Smooth muscle cell (in vitro differentiated cells): ENCODE measurements at regions not wholly inside any gene's neighbourhood (a gene's known extent, or its start where the extent isn't known, plus 50 kb on each side); places are given as distances from the start of the nearest gene placed in this dataset.

Experiments used
- DNase-seq: peaks from one replicate; lab custom pipeline; 2025; ENCODE audit not compliant: unreplicated experiment; lab: John Stamatoyannopoulos, UW
- H2AFZ ChIP-seq: fragments of 200-600 bp; sonication (generic); 2 replicates; pipeline ENCODE4 v1.6.0; 2016; ENCODE audit warnings: antibody characterized with exemption, low read depth, mild to moderate bottlenecking
- H3F3A ChIP-seq: fragments of 200-600 bp; sonication (generic); 2 replicates; pipeline ENCODE4 v1.6.0; 2017; ENCODE audit warnings: antibody characterized with exemption, low read depth
- H3K27ac ChIP-seq: fragments of 200-600 bp; sonication (generic); 2 replicates; pipeline ENCODE4 v1.5.1; 2016; ENCODE audit warnings: low read depth, mild to moderate bottlenecking
- H3K27me3 ChIP-seq: fragments of 200-600 bp; sonication (generic); 2 replicates; pipeline ENCODE4 v1.6.1; 2016; ENCODE audit warnings: low read depth, mild to moderate bottlenecking
- H3K36me3 ChIP-seq: fragments of 200-600 bp; sonication (generic); 2 replicates; pipeline ENCODE4 v1.5.1; 2016; ENCODE audit warnings: low read depth
- H3K4me1 ChIP-seq: fragments of 200-600 bp; sonication (generic); 2 replicates; pipeline ENCODE4 v1.5.1; 2016; ENCODE audit warnings: low read depth
- H3K4me2 ChIP-seq: fragments of 200-600 bp; sonication (generic); 2 replicates; pipeline ENCODE4 v1.6.0; 2016; ENCODE audit warnings: mild to moderate bottlenecking
- H3K4me3 ChIP-seq: fragments of 200-600 bp; sonication (generic); 2 replicates; pipeline ENCODE4 v1.5.1; 2016; ENCODE audit warnings: mild to moderate bottlenecking
- H3K79me2 ChIP-seq: fragments of 200-600 bp; sonication (generic); 2 replicates; pipeline ENCODE4 v1.6.0; 2016; ENCODE audit warnings: low read depth, mild to moderate bottlenecking
- H3K9ac ChIP-seq: fragments of 200-600 bp; sonication (generic); 2 replicates; pipeline ENCODE4 v1.6.0; 2016; ENCODE audit warnings: low read depth
- H3K9me3 ChIP-seq: fragments of 200-600 bp; sonication (generic); replicated peaks from 2 replicates; pipeline ENCODE4 v1.5.1; 2016; ENCODE audit warnings: low read depth
- H4K20me1 ChIP-seq: fragments of 200-600 bp; sonication (generic); 2 replicates; pipeline ENCODE4 v1.6.0; 2016; ENCODE audit warnings: low read depth
- WGBS: methylation state at CpG from one replicate; pipeline ENCODE4 v1.1.7; 2016; ENCODE audit warnings: low lambda C conversion rate; 5-methylcytosine and 5-hydroxymethylcytosine counted together
- TF ChIP-seq, protein P1 (sequence below): fragments of 200-600 bp; sonication (generic); IDR thresholded peaks from 2 replicates; pipeline ENCODE4 v1.5.1; 2017; ENCODE audit warnings: borderline replicate concordance, mild to moderate bottlenecking, antibody characterized with exemption; ENCODE audit not compliant: insufficient read depth, poor library complexity, severe bottlenecking

- no peaks in the 10 kb centered on the region for H3K79me2 ChIP-seq
- no peaks in the 10 kb centered on the region for H3K36me3 ChIP-seq
- no peaks in the 10 kb centered on the region for H3F3A ChIP-seq
- no peaks in the 10 kb centered on the region for H3K9me3 ChIP-seq
- H3K4me1 ChIP-seq = no peaks in the 10 kb centered on the region
- no peaks in the 10 kb centered on the region for H3K27me3 ChIP-seq
- H3K27ac ChIP-seq = no peak overlapping the region
- H2AFZ ChIP-seq = no peak overlapping the region
- TF ChIP-seq, protein P1, sequence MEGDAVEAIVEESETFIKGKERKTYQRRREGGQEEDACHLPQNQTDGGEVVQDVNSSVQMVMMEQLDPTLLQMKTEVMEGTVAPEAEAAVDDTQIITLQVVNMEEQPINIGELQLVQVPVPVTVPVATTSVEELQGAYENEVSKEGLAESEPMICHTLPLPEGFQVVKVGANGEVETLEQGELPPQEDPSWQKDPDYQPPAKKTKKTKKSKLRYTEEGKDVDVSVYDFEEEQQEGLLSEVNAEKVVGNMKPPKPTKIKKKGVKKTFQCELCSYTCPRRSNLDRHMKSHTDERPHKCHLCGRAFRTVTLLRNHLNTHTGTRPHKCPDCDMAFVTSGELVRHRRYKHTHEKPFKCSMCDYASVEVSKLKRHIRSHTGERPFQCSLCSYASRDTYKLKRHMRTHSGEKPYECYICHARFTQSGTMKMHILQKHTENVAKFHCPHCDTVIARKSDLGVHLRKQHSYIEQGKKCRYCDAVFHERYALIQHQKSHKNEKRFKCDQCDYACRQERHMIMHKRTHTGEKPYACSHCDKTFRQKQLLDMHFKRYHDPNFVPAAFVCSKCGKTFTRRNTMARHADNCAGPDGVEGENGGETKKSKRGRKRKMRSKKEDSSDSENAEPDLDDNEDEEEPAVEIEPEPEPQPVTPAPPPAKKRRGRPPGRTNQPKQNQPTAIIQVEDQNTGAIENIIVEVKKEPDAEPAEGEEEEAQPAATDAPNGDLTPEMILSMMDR = no peak
- H4K20me1 ChIP-seq = no peaks in the 10 kb centered on the region
- 94% methylated on average over 11 of the region's 11 CpGs for WGBS
- no peak for DNase-seq
- no peak overlapping the region for H3K9ac ChIP-seq
- no peak overlapping the region for H3K4me2 ChIP-seq
- no peak overlapping the region for H3K4me3 ChIP-seq
Observed at GRCh38 chr10:36280890-36281499, 638.9 kb upstream of the FZD8 start.

DNA sequence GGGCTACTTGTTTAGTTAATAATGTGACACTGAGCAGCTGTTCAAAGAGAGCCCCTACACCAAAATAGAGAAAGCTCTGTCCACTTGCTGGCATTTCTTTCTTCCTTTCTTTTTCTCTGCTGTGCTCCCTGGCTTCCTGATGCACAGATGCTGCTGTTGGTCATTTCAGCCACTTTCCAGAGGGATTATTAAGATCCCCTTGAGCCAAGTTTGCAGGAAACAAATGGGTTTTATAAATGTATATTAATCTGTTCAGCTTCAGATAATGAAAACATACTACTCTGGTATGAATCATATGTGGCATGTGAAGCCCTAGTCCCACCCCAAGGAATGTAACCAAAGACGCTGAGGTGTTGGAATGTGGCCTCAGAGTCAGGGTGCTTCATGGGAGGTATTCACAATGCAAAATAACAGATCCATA is 638.2 kb upstream of the FZD8 start:
- Histone ChIP-seq H3K27ac (no peak overlapping the region), H3K4me1 (no peaks in the 10 kb centered on the region), H3K4me2 (no peak overlapping the region), H3K27me3 (no peaks in the 10 kb centered on the region), H3F3A (no peaks in the 10 kb centered on the region), H3K4me3 (no peak overlapping the region), H3K9me3 (no peaks in the 10 kb centered on the region), H3K36me3 (no peaks in the 10 kb centered on the region), H4K20me1 (no peaks in the 10 kb centered on the region), H3K9ac (no peak overlapping the region), H3K79me2 (no peaks in the 10 kb centered on the region), H2AFZ (no peak overlapping the region)
- WGBS = 21% methylated on average over 1 of the region's 1 CpG
- TF ChIP-seq, protein P1 = no peak
- DNase-seq = no peak

DNA sequence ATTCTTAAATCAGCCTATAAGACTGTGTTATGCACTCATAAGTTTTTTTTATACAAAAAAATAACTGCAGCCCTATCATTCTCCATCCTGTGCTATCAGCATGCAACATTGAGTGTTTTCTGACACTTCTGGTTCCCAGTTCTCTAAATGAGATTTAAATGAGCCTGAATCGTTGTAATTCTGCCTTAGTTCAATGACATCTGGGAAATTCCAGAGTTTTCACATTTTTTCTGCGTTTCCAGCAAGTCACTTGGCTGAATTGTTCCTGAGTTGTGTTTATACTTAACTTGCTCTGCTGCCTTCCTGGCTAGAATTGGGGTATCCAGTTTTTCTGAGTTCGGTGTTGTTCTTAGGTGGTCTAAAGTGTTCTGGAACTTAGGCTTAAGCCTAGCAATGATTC is 636.1 kb upstream of the FZD8 start:
- no peaks in the 10 kb centered on the region for H3K4me1 ChIP-seq
- no peaks in the 10 kb centered on the region for H3K9me3 ChIP-seq
- no peak overlapping the region for H3K4me2 ChIP-seq
- H3K79me2 ChIP-seq = no peaks in the 10 kb centered on the region
- no peak for DNase-seq
- no peaks in the 10 kb centered on the region for H3F3A ChIP-seq
- H4K20me1 ChIP-seq = no peaks in the 10 kb centered on the region
- no peaks in the 10 kb centered on the region for H3K36me3 ChIP-seq
- WGBS = 59% methylated on average over 3 of the region's 3 CpGs
- H3K9ac ChIP-seq = no peak overlapping the region
- no peak overlapping the region for H3K4me3 ChIP-seq
- no peaks in the 10 kb centered on the region for H3K27me3 ChIP-seq
- H3K27ac ChIP-seq = no peak overlapping the region
- H2AFZ ChIP-seq = no peak overlapping the region
- TF ChIP-seq, protein P1 = no peak

DNA sequence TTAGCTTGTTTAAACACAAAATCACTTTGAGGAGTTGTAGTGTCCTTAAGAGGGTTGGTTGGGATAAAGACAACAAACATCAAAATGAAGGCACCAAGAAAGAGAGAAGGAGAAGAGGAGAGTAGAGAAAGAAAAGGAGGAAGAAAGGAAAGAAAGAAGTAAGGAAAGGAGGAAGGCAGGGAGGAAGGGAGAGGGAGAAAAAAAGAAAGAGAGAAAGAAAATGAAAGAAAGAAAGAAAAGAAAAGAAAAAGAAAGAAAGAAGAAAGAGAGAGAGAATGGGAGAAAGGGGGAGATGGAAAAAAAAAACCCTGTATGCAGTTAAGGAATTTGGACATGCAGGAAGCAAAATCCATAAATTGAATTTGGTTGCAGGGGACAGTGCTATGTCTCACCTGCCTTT is 635.4 kb upstream of the FZD8 start:
- Histone ChIP-seq H3K4me2 (no peak overlapping the region), H3K4me3 (no peak overlapping the region), H4K20me1 (no peaks in the 10 kb centered on the region), H3K36me3 (no peaks in the 10 kb centered on the region), H3K79me2 (no peaks in the 10 kb centered on the region), H3K9me3 (no peaks in the 10 kb centered on the region), H2AFZ (no peak overlapping the region), H3K27ac (no peak overlapping the region), H3K27me3 (no peaks in the 10 kb centered on the region), H3F3A (no peaks in the 10 kb centered on the region), H3K4me1 (no peaks in the 10 kb centered on the region), H3K9ac (no peak overlapping the region)
- no peak for DNase-seq
- TF ChIP-seq, protein P1 = no peak
